ENCODE measurements at regions not wholly inside any gene's neighbourhood (a gene's known extent, or its start where the extent isn't known, plus 50 kb on each side); places are given as distances from the start of the nearest gene placed in this dataset.
A peak's percentile ranks its signal among the peaks of the same experiment; 100 is the strongest.

DNA sequence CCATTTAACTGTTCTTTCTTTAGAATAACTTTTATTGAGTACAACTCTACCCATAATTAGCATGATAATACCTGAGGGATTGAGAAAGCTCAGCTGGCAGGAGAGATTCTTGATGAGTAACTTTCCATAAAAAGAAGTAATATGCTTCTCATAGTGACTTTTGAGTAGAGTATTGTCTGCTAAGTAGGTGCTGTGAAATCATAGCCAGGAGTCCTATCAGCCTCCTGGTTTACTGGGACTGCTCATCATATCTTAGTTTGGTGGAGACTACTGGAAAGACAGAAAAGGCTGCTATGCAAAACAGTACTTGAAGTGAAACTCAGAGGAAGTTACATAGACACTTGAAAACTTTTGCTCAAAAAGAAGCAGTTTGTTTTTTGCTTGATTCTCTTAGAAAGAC is 113.3 kb upstream of the ATP2B1 start:
- DNase-seq (ENCODE audit: low spot score): peak; percentile 2

DNA sequence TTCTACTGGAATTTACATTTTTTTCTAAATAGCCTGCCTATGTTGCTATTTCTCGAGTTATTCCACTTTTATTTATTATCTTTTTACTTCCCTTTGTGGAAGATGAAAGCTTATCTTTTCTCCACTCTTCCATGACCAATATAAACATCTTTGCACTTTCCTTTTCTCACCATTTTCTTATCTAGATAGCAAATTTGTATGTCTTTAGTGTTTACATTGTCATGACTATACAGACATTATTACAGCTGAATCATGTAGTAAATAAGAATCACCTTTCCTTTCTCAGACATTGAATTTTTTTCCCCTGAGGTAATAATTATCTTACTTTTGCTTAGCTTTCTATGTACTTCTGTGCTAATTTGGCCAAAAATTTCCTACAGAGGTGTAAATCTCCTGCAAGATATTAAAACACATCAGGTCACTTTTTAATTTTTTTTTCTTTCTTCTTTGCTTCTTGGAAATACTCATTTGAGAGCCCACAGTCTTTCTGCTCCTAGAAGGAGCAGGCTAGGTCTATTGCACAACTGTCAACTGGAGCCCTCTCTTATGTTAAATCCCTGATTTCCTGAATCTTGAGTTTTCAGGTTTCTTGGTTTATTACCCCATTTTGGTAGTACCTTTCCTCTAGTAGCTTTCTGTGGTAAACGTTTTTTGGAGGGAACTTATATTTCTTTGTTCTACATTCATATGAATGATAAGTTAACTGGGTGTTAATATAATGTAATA is 109.0 kb upstream of the ATP2B1 start:
- no peak for DNase-seq (ENCODE audit: low spot score)

DNA sequence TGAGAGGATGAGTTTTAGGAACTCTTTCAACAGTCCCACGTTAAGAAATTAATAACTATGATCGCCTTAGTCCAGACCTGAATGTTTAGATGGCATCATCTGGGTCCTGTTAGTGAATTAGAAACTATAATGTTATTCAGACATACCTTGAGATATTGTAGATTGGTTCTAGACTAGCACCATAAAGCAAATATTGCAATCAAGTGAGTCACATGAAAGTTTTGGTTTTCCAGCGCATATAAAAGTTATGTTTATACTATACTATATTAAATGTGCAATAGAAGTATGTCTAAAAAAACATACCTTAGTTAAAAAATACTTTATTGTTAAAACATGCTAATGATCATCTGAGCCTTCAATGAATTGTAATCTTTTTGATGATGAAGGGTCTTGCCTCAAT is 106.6 kb upstream of the ATP2B1 start:
- no peak for DNase-seq (ENCODE audit: low spot score)

DNA sequence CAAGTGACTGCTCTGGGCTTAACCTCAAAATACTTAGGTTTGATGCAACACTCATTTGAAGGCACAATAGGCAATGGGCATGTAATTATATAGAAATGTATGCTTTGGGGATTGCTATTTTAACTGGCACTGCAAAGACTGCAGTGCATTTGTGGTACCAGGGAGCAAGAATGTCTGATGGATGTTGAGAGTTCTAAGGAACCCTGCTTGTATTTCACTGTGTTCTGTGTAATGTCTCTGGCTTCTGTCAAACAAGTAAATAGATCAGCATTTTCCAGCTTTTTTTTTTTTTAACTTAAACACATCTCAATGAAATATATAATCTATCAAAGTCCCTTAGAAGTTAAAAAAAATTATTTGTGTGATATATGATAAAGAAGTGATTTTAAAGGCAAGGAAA is 94.8 kb upstream of the ATP2B1 start:
- no peak for DNase-seq (ENCODE audit: low spot score)

DNA sequence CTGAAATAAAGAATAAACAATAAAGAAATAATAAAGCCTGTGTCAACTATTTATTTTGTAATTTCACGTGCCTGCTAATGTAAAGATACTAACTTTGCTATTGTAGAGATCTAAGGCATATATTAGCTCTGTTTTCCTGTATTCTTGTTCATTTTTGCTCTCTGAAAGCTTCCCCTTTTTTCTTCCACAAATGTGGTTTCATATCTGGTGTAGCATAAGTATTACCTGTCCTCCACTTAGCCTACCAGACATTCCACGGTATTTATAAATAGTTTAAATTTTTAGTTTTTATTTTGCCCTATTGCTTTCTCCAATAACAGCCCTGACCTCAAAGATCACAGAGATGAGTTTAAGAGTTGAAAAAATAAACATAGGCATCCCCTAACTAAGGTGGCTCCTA is 92.6 kb upstream of the ATP2B1 start:
- DNase-seq (ENCODE audit: low spot score): no peak

DNA sequence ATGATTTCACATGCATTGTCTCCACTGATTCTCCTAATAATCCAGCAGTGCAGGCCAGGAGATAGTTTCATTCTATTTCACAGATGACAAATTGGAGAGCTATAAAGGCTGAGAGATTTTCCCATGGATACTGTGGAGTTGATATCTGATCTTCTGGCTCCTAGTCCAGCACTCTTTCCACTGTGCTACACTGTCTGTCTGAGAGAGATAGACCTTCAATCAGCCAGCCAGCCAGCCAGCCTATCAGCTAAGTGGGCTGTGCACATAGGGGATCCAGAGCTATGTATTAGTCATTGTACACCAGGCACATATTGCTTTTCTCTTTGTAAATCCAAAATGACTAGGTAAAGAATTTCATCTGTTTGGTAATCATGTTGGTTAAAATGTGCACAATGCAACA is 91.8 kb upstream of the ATP2B1 start:
- DNase-seq (ENCODE audit: low spot score): no peak

DNA sequence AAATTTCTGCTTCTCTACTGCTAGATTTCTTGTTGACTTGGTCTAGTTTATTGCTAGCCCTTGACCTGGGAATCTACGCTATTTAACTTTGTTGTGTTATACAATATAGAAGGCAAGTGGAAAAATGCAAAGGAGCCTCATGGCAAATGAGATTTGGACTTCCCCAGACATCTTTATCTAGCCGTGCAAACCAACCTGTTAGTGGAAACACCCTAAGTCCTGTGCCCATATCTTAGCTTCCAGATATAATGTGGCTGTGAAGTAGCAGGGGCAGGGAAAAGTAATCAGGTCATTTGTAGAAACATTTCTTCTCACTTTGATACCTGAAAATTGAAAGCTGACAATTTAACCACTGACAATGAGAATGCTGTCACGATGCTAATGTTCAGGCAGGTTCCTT is 90.7 kb upstream of the ATP2B1 start:
- DNase-seq (ENCODE audit: low spot score): no peak

DNA sequence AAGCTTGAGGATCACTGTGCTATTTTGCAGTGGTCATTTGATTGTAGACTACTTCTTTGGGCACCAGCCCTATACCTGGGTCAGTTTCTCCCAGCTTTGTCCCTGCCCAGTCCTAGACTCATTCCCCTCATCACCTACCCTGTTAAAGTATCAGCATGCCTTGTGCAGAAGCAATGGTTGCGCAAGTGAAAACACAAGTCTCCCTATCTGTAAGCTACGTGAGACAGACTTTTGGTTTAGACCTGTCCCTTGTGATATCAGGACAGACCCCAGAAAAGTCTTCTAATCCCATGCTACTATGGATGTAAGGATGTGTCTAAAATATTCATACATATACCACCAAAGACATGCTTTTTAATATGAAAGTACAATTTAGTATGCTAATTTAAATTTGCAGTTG is 88.8 kb upstream of the ATP2B1 start:
- DNase-seq (ENCODE audit: low spot score): no peak

DNA sequence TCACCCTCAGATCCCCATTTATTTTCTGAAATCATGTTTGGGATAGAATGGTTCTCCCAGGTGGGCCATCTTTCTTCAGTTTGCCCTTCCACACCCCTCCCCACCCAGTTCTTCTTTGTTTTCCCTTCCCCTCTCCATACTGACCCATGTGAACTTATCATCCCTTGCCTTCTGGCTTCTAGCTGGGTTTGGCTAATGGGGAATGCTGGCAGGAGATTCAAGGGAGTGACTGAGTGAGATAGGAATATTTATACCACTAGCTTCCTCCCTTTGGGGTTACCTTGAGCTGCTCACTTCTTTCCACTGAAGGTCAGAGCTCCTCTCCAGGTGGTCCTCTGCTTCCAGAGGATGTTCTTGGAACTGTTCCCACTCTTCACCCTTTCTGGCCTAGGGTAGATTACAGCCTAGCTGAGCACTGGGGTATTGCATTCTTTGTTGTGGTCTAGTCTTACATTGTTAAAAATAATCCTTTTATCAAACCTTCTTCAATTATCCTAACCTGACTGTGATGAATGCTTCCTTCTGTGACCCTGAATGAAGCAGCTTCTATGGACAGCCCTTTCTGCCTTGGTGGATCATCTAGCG is 88.3 kb upstream of the ATP2B1 start:
- DNase-seq (ENCODE audit: low spot score): no peak

DNA sequence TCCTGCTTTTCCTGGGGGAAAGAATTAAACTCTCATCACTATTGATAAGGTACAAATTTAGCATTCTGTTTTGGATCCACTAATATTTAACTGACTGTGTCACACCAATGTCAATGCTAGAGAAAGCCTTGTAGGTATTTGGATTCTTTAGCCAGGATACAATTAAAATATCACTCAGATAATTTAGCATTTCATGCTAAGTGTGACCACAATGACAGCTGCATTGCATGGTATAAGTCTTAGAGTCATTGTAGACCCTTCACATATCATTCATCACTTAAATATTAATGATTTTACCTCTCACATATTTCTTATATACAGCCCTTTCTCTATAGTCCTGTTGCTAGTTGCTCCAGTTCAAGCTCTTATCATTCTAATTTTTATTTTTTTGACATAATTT is 85.3 kb upstream of the ATP2B1 start:
- no peak for DNase-seq (ENCODE audit: low spot score)

DNA sequence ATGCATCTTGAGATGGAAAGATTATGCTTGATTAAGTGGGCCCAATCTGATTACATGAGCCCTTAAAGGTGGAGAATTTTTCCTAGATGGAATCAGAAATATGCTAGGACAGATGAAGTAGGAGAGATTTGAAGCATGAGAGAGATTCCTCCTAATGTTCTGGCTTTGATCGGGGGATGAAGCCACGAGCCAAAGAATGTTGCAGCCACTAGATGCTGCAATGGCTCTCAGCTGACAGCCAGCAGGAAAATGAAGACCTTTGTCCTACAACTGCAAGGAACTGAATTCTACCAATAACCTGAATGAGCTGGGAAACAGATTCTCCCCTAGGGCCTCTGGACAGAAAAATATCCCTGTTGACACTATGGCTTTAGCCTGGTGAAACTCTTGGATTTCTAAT is 82.6 kb upstream of the ATP2B1 start:
- no peak for DNase-seq (ENCODE audit: low spot score)

DNA sequence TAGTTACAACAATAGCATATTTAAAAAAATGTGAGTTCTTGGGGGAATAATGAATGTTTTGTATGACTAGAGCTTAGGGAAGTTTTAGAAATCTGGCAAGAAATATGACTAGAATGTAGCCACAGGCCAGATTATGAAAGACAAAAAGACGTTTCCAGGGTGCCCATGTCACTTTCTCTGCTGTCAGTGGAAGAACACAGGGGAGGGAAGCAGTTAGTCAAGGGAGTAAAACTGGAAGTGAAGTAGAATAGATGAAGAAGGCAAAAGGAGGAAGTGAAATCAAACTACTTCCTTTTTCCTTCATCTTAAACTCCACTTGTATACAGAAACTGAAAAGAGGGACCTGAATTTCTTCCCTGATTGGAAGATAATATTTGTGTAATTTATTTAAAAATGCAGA is 81.2 kb upstream of the ATP2B1 start:
- DNase-seq (ENCODE audit: low spot score): peak; percentile 74

DNA sequence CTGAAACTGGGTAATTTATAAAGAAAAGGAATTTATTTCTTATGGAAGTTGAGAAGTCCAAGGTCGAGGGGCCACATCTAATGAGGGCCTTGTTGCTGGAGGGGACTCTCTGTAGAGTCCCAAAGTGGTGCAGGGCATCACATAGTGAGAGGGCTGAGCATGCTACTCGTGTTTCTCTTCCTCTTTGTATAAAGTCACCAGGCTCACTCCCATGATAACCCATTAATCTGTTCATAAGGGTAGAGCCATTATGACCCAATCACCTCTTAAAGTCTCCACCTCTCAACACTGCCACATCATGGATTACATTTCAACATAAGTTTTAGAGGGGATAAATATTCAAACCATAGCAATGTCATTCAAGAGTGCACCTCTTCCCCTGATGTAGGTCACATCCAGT is 79.1 kb upstream of the ATP2B1 start:
- DNase-seq (ENCODE audit: low spot score): no peak

DNA sequence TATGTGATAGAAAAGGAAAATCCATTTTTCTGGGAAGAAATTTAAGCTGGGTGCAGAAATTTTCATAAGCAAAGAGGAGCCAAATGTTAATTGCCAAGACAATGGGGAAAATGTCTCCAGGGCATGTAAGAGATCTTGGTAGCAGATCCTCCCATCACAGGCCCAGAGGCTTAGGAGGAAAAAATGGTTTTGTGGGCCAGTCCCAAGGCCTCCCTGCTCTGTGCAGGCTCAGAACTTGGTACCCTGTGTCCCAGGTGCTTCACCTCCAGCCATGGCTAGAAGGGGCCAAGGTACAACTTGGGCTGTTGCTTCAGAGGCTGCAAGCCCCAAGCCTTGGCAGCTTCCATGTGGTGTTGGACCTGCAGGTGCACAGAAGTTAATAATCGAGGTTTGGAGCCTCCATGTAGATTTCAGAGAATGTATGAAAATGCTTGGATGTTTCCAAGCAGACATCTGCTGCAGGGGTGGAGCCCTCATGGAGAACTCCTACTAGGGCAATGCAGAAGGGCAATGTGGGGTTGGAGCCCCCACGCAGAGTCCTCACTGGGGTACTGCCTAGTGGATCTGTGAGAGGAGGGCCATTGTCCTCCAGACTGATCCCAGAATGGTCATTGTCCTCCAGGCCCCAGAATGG is 77.7 kb upstream of the ATP2B1 start:
- DNase-seq (ENCODE audit: low spot score): no peak

DNA sequence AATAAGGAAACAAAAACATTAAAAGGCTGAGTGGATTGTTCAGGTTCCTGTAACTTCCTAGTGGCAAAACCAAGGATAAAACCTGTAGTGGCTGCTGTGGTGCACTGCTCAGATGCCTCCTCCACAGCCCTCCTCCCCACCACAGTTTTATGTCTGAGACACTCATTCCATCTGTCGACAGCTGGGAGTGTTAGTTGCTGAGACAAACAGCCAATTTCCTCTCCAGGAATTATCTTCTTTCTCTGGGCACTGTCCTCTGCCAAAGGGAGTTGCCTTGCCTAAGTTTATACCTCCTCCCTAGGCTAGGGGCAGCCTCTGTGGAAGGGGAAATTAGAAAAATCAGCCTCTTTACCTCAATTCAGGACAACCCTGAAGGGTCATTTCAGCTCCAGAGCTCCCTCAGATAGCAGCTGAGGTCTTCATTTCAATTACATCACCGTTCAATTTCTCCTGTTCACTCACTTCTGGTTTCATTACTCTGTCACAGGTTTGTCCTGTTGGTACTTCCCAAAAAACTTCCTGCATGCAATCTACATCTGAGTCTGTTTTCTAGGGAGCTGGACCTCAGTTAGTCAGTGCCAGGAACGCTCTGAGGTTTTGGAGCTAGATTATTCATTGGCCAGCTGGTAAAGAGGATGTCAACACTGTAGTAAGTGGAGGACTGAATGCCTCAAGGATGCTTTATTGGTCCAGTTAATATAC is 74.9 kb upstream of the ATP2B1 start:
- no peak for DNase-seq (ENCODE audit: low spot score)

DNA sequence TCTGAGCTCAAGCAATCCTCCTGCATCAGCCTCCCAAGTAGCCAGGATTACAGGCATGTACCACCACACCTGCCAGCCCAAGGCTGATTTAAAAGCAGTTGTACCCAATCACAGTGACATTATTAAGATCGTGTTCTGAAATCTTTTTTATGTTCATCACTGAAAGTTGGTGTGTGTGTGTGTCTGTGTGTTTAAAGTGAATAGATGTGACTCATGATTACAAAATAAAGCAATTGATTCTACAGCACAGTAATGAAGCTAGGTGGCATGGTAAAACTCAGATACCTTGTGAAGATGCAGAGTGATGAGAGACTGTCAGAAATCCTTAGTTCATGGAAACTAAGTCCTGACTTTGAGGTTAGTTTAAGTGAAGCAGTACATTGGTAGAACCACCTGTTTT is 74.2 kb upstream of the ATP2B1 start:
- no peak for DNase-seq (ENCODE audit: low spot score)

DNA sequence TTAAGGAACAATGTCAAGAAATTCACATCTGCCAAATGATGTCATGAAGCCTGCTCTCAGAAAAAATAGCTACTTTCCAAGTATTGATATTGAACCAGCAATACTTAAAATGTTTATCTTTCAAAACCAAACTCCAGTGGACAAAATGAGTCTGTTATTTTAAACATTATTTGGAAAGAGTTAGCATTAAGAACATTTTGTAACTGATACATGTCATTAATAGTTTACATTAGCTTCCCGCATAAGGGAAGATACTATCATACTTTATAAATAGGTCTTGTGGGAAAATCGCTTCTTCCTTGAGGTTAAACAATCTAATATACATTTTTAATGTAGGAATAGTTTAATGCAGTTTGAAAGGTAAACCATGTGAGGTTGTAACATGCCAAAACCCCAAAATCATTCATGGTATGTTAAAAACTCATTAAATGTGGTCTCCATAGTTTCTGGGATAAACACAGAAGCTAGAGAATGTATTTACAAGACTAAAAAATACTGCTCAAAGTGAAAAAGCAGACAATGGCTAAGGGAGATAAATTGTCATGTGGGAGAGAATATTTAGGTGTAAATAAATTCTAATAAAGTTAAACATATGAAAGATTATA is 73.4 kb upstream of the ATP2B1 start:
- no peak for DNase-seq (ENCODE audit: low spot score)

DNA sequence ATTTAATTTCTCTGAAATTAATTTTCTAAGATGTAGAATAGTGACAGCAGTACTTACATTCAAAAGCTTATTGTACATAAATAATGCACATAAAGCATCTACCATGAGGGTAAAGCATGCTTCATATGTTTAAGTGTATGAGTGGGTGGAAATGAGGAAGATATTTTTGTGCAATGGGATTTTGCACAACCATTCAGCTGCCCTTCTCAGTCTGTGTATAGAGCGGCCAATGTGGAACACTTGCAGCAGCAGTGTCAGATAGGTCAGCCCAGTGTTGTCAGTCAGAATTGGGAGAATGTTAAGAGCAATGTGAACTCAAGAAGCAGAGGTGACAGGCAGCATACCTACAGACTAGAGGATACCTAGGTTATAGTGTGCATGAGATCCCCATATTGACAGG is 72.5 kb upstream of the ATP2B1 start:
- no peak for DNase-seq (ENCODE audit: low spot score)

DNA sequence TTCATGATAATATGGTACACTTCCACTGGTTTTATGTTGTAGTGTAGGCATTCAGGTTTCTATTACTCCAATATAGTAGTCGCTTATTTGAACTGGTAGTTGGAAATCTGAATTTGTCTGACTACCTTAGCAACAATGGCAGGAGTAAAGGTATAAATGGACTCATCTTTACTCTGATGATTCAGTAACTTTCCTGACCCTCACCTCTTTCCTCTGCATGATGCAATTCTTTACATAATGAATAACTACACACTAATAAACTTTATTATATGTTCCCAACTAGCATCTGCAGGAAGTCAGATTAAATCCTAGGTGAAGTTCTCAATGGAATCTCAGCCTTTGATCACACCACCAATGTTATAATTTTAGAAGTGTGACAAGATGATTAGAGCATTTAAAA is 70.5 kb upstream of the ATP2B1 start:
- no peak for DNase-seq (ENCODE audit: low spot score)

DNA sequence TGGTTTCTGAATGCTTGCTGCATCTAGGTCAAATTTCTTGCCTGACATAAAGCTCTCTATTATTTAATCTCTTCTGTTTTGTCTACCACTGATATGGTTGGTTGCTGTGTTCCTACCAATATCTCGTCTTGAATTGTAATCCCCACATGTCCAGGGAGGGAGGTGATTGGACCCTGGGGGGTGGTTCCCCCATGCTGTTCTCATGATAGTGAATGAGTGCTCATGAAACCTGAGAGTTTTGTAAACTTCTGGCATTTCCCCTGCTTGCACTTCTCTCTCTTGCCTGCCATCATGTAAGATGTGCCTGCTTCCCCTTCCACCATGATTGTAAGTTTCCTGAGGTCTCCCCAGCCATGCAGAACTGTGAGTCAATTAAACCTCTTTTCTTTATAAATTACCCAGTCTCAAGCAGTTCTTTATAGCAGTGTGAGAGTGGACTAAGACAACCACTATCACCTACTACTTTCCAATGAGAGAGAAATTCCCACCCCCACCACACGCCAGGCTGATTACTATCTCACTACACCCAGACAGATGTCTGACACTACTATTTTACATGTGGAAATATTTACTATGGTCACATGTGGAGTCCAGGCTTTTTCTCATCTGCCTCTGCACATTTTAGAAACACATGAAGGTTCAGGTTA is 69.2 kb upstream of the ATP2B1 start:
- DNase-seq (ENCODE audit: low spot score): no peak

DNA sequence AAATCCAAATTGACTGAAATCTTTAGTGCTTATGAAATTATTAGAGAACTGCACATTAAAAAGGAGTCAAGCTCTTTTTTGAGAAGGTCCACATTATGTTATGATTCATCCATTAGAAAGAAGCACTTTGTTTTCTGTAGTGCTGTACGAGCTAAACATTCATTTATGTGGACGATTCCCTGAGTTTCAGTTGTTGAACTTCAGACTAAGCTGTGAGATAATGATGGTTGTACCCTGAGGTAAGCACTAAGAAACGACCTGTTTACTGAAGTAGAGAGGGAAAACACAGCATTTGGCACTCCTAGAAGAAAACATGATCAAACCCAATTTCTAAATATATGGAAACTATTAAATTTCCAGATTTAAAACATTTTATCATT is 67.3 kb upstream of the ATP2B1 start:
- DNase-seq (ENCODE audit: low spot score): no peak
